Mucosa of rectum (tissue), 2 donors: ENCODE measurements at regions not wholly inside any gene's neighbourhood (a gene's known extent, or its start where the extent isn't known, plus 50 kb on each side); places are given as distances from the start of the nearest gene placed in this dataset.

Source experiments
- H3K27ac ChIP-seq, 2 donors: one replicate each; pipeline ENCODE4 v1.7.0; 2013; ENCODE audit warnings: inconsistent platforms in 2 of 2, low read depth in 2 of 2, low read length in 2 of 2
- H3K27me3 ChIP-seq, 2 donors: one replicate each; pipeline ENCODE4 v1.7.0; 2013; ENCODE audit warnings: low read length in 2 of 2; ENCODE audit not compliant: control insufficient read depth in 2 of 2, insufficient read depth in 2 of 2
- H3K36me3 ChIP-seq, 2 donors: one replicate each; pipeline ENCODE4 v1.7.0; 2013; ENCODE audit warnings: low read length in 2 of 2; ENCODE audit not compliant: control insufficient read depth in 2 of 2, insufficient read depth in 2 of 2
- H3K4me1 ChIP-seq, 2 donors: one replicate each; pipeline ENCODE4 v1.7.0; 2013; ENCODE audit warnings: low read length in 2 of 2, mild to moderate bottlenecking in 1 of 2; ENCODE audit not compliant: control insufficient read depth in 2 of 2, insufficient read depth in 2 of 2
- H3K4me3 ChIP-seq, 2 donors: one replicate each; pipeline ENCODE4 v1.7.0; 2013; ENCODE audit warnings: low read length in 2 of 2
- H3K9ac ChIP-seq, 2 donors: one replicate each; pipeline ENCODE4 v1.7.0; 2013; ENCODE audit warnings: low read length in 2 of 2, low read depth in 1 of 2, mild to moderate bottlenecking in 1 of 2
- H3K9me3 ChIP-seq, 2 donors: one replicate each; pipeline ENCODE4 v1.7.0; 2013; ENCODE audit warnings: low read length in 2 of 2; ENCODE audit not compliant: control insufficient read depth in 2 of 2
- donor health status: healthy.
- donor health status: Normal muscosa, but diverticular disease.

GRCh38 chr2:35080231-35080910 lies 1275.2 kb upstream of the CRIM1 start:
- no peak overlapping the region for H3K4me3 ChIP-seq
- no peaks in the 10 kb centered on the region for H3K9me3 ChIP-seq
- no peaks in the 10 kb centered on the region for H3K27me3 ChIP-seq
- no peaks in the 10 kb centered on the region for H3K4me1 ChIP-seq
- H3K36me3 ChIP-seq, result no peaks in the 10 kb centered on the region
- no peak overlapping the region for H3K9ac ChIP-seq
- H3K27ac ChIP-seq, result no peak overlapping the region

- Histone ChIP-seq H3K4me3 (no peak overlapping the region), H3K9me3 (peaks cover 3 to 8% of the 10 kb centered on the region in 2 donors), H3K36me3 (no peaks in the 10 kb centered on the region), H3K9ac (no peak overlapping the region), H3K4me1 (no peaks in the 10 kb centered on the region), H3K27me3 (no peaks in the 10 kb centered on the region), H3K27ac (no peak overlapping the region)
Measured at GRCh38 chr2:35067420-35067819, 1288.2 kb upstream of the CRIM1 start.

GRCh38 chr2:35063836-35064235 lies 1291.7 kb upstream of the CRIM1 start:
- Histone ChIP-seq H3K9ac (no peak overlapping the region), H3K4me1 (no peaks in the 10 kb centered on the region), H3K4me3 (no peak overlapping the region)

GRCh38 chr2:35035883-35036282 lies 1319.7 kb upstream of the CRIM1 start:
- Histone ChIP-seq H3K9me3 (no peaks in the 10 kb centered on the region), H3K4me3 (no peak overlapping the region), H3K27me3 (no peaks in the 10 kb centered on the region), H3K4me1 (no peaks in the 10 kb centered on the region), H3K27ac (no peak overlapping the region), H3K9ac (no peak overlapping the region), H3K36me3 (no peaks in the 10 kb centered on the region)

More at GRCh38 chr2:35063836-35064235, 1291.7 kb upstream of the CRIM1 start:
- Histone ChIP-seq H3K9me3 (peaks cover 0 to 8% of the 10 kb centered on the region in 2 donors), H3K36me3 (no peaks in the 10 kb centered on the region), H3K27ac (no peak overlapping the region), H3K27me3 (no peaks in the 10 kb centered on the region)

- Histone ChIP-seq H3K9me3 (no peaks in the 10 kb centered on the region), H3K27me3 (no peaks in the 10 kb centered on the region), H3K27ac (no peak overlapping the region), H3K9ac (no peak overlapping the region), H3K36me3 (no peaks in the 10 kb centered on the region), H3K4me3 (no peak overlapping the region), H3K4me1 (no peaks in the 10 kb centered on the region)
Measured at GRCh38 chr2:35033748-35034147, 1321.8 kb upstream of the CRIM1 start.

GRCh38 chr2:35023545-35023944 lies 1332.0 kb upstream of the CRIM1 start:
- Histone ChIP-seq H3K4me3 (no peak overlapping the region), H3K27me3 (no peaks in the 10 kb centered on the region), H3K27ac (no peak overlapping the region), H3K36me3 (no peaks in the 10 kb centered on the region), H3K9ac (no peak overlapping the region), H3K9me3 (no peaks in the 10 kb centered on the region), H3K4me1 (no peaks in the 10 kb centered on the region)

GRCh38 chr2:35000453-35000852 lies 1355.1 kb upstream of the CRIM1 start:
- peaks cover 0 to 2% of the 10 kb centered on the region in 2 donors for H3K9me3 ChIP-seq
- no peak overlapping the region for H3K4me3 ChIP-seq
- H3K9ac ChIP-seq, result no peak overlapping the region
- no peaks in the 10 kb centered on the region for H3K27me3 ChIP-seq
- no peaks in the 10 kb centered on the region for H3K4me1 ChIP-seq
- H3K27ac ChIP-seq, result no peak overlapping the region
- H3K36me3 ChIP-seq, result no peaks in the 10 kb centered on the region

GRCh38 chr2:34998741-34999140 lies 1356.8 kb upstream of the CRIM1 start:
- H3K9ac ChIP-seq, result no peak overlapping the region

GRCh38 chr2:34997779-34998178 lies 1357.8 kb upstream of the CRIM1 start:
- Histone ChIP-seq H3K9me3 (peaks cover 0 to 2% of the 10 kb centered on the region in 2 donors), H3K4me1 (no peaks in the 10 kb centered on the region), H3K27me3 (no peaks in the 10 kb centered on the region), H3K4me3 (no peak overlapping the region), H3K27ac (no peak overlapping the region), H3K36me3 (no peaks in the 10 kb centered on the region), H3K9ac (no peak overlapping the region)

More at GRCh38 chr2:34998741-34999140, 1356.8 kb upstream of the CRIM1 start:
- no peaks in the 10 kb centered on the region for H3K4me1 ChIP-seq
- peaks cover 0 to 2% of the 10 kb centered on the region in 2 donors for H3K9me3 ChIP-seq
- H3K27ac ChIP-seq, result no peak overlapping the region
- H3K36me3 ChIP-seq, result no peaks in the 10 kb centered on the region
- no peaks in the 10 kb centered on the region for H3K27me3 ChIP-seq
- H3K4me3 ChIP-seq, result no peak overlapping the region

GRCh38 chr2:34995196-34995595 lies 1360.4 kb upstream of the CRIM1 start:
- H3K27me3 ChIP-seq, result no peaks in the 10 kb centered on the region
- H3K27ac ChIP-seq, result no peak overlapping the region
- no peak overlapping the region for H3K4me3 ChIP-seq
- no peak overlapping the region for H3K9ac ChIP-seq
- no peaks in the 10 kb centered on the region for H3K4me1 ChIP-seq
- peaks cover 0 to 4% of the 10 kb centered on the region in 2 donors for H3K9me3 ChIP-seq
- no peaks in the 10 kb centered on the region for H3K36me3 ChIP-seq
